ENCODE measurements at regions not wholly inside any gene's neighbourhood (a gene's known extent, or its start where the extent isn't known, plus 50 kb on each side); places are given as distances from the start of the nearest gene placed in this dataset.

GRCh38 chr2:211055438-211055837, 499.0 kb downstream of the CPS1 start:
- no peak for DNase-seq (ENCODE audit: extremely low read depth, low read depth)
- no peak for TF ChIP-seq CTCF (IDR thresholded peaks at IDR 0.05; ENCODE audit: low read depth, low read length)

- DNase-seq (ENCODE audit: extremely low read depth, low read depth): no peak
- TF ChIP-seq CTCF (IDR thresholded peaks at IDR 0.05; ENCODE audit: low read depth, low read length): no peak
Measured at GRCh38 chr2:211061612-211062296, 505.4 kb downstream of the CPS1 start.

- DNase-seq (ENCODE audit: extremely low read depth, low read depth): no peak
- no peak for TF ChIP-seq CTCF (IDR thresholded peaks at IDR 0.05; ENCODE audit: low read depth, low read length)
Measured at GRCh38 chr2:211062297-211062612, 505.9 kb downstream of the CPS1 start.

GRCh38 chr2:211067029-211067428, 510.6 kb downstream of the CPS1 start:
- no peak for DNase-seq (ENCODE audit: extremely low read depth, low read depth)
- TF ChIP-seq CTCF (IDR thresholded peaks at IDR 0.05; ENCODE audit: low read depth, low read length): no peak

- TF ChIP-seq CTCF (IDR thresholded peaks at IDR 0.05; ENCODE audit: low read depth, low read length): no peak
- no peak for DNase-seq (ENCODE audit: extremely low read depth, low read depth)
Measured at GRCh38 chr2:211068108-211068780, 511.8 kb downstream of the CPS1 start.

GRCh38 chr2:211070547-211070946, 514.1 kb downstream of the CPS1 start:
- no peak for TF ChIP-seq CTCF (IDR thresholded peaks at IDR 0.05; ENCODE audit: low read depth, low read length)
- no peak for DNase-seq (ENCODE audit: extremely low read depth, low read depth)

GRCh38 chr2:211077216-211077767, 520.9 kb downstream of the CPS1 start:
- DNase-seq (ENCODE audit: extremely low read depth, low read depth): no peak
- TF ChIP-seq CTCF (IDR thresholded peaks at IDR 0.05; ENCODE audit: low read depth, low read length): no peak

Measured in AG09319 (cell line).